ENCODE measurements at regions not wholly inside any gene's neighbourhood (a gene's known extent, or its start where the extent isn't known, plus 50 kb on each side); places are given as distances from the start of the nearest gene placed in this dataset.

- Histone ChIP-seq H3K27ac (peak overlapping the region in 2 of 4 donors; percentile 8 to 36), H3K4me1 (peaks cover 0 to 16% (median 8%) of the 10 kb centered on the region in 4 donors), H3K36me3 (no peaks in the 10 kb centered on the region), H3K9me3 (peaks cover 5 to 12% of the 10 kb centered on the region in 2 donors), H3K27me3 (no peaks in the 10 kb centered on the region), H3K4me3 (no peak overlapping the region)
- WGBS, 2 donors (ENCODE audit: low coverage in 1 of 2), result 64 to 74% methylated on average over 2 to 6 of the region's 6 CpGs
- DNase-seq, result no peak
- in situ Hi-C loops (cut with MboI; ENCODE audit: low pct_ligation_motif_present in 1 of 4, low pct_unique_long_range_greater_than_20kb in 1 of 4, low sequenced_read_pairs in 3 of 4), result no loop called here
- no peak for TF ChIP-seq POLR2AphosphoS5 (IDR thresholded peaks at IDR 0.05)
- TF ChIP-seq EP300 (IDR thresholded peaks at IDR 0.05; ENCODE audit: low read depth), result no peak
- TF ChIP-seq POLR2A (IDR thresholded peaks at IDR 0.05), result no peak
- TF ChIP-seq, protein P1, sequence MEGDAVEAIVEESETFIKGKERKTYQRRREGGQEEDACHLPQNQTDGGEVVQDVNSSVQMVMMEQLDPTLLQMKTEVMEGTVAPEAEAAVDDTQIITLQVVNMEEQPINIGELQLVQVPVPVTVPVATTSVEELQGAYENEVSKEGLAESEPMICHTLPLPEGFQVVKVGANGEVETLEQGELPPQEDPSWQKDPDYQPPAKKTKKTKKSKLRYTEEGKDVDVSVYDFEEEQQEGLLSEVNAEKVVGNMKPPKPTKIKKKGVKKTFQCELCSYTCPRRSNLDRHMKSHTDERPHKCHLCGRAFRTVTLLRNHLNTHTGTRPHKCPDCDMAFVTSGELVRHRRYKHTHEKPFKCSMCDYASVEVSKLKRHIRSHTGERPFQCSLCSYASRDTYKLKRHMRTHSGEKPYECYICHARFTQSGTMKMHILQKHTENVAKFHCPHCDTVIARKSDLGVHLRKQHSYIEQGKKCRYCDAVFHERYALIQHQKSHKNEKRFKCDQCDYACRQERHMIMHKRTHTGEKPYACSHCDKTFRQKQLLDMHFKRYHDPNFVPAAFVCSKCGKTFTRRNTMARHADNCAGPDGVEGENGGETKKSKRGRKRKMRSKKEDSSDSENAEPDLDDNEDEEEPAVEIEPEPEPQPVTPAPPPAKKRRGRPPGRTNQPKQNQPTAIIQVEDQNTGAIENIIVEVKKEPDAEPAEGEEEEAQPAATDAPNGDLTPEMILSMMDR (IDR thresholded peaks at IDR 0.05), result no peak
- intact Hi-C loops (cut with DNase I; ENCODE audit: low total_unique reads), result no loop called here
Measured at GRCh38 chr7:106417273-106417902, 132.6 kb upstream of the NAMPT start.

- Histone ChIP-seq H3K4me3 (no peak overlapping the region), H3K27me3 (no peaks in the 10 kb centered on the region), H3K27ac (no peak overlapping the region), H3K9me3 (peaks cover 5 to 12% of the 10 kb centered on the region in 2 donors), H3K4me1 (peaks cover 0 to 11% (median 5%) of the 10 kb centered on the region in 4 donors), H3K36me3 (no peaks in the 10 kb centered on the region)
- no peak for DNase-seq
- in situ Hi-C loops (cut with MboI; ENCODE audit: low pct_ligation_motif_present in 1 of 4, low pct_unique_long_range_greater_than_20kb in 1 of 4, low sequenced_read_pairs in 3 of 4) (no loop called here), intact Hi-C loops (cut with DNase I; ENCODE audit: low total_unique reads) (no loop called here)
- TF ChIP-seq POLR2A (IDR thresholded peaks at IDR 0.05) (no peak), EP300 (IDR thresholded peaks at IDR 0.05; ENCODE audit: low read depth) (no peak), POLR2AphosphoS5 (IDR thresholded peaks at IDR 0.05) (no peak)
- TF ChIP-seq, protein P1 (IDR thresholded peaks at IDR 0.05), result no peak
Measured at GRCh38 chr7:106416430-106416829, 131.6 kb upstream of the NAMPT start.

DNA sequence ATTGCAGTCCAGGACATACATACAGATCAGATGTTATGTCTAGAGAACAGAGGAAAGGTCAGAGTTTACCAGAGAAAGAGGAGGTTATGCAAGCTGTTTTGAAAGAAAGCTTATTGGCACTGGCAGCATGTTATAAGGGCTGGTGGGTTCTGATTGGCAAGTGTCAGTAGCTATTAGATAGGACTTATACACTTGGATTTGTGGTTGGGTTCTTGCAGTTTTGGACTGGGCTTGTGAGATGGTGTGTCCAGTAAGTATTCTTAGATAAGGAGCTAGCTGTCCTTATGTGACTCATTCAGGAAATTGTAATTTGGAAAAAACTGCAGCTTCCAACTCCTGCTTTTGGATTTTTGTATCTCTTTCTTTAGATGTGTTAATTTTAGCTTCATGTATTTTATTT is 130.7 kb upstream of the NAMPT start:
- TF ChIP-seq, protein P1 (IDR thresholded peaks at IDR 0.05), result no peak
- TF ChIP-seq POLR2A (IDR thresholded peaks at IDR 0.05), result no peak
- no peak for TF ChIP-seq EP300 (IDR thresholded peaks at IDR 0.05; ENCODE audit: low read depth)
- no peak for TF ChIP-seq POLR2AphosphoS5 (IDR thresholded peaks at IDR 0.05)
- no peak overlapping the region for H3K27ac ChIP-seq

GRCh38 chr7:106413446-106413845 is 128.7 kb upstream of the NAMPT start:
- Histone ChIP-seq H3K36me3 (no peaks in the 10 kb centered on the region), H3K27me3 (no peaks in the 10 kb centered on the region), H3K4me1 (no peaks in the 10 kb centered on the region), H3K4me3 (no peak overlapping the region), H3K9me3 (peaks cover 5 to 12% of the 10 kb centered on the region in 2 donors), H3K27ac (no peak overlapping the region)
- intact Hi-C loops (cut with DNase I; ENCODE audit: low total_unique reads) (no loop called here), in situ Hi-C loops (cut with MboI; ENCODE audit: low pct_ligation_motif_present in 1 of 4, low pct_unique_long_range_greater_than_20kb in 1 of 4, low sequenced_read_pairs in 3 of 4) (no loop called here)
- DNase-seq, result no peak
- 54 to 79% methylated on average over 2 of the region's 2 CpGs for WGBS, 2 donors (ENCODE audit: low coverage in 1 of 2)
- TF ChIP-seq EP300 (IDR thresholded peaks at IDR 0.05; ENCODE audit: low read depth) (no peak), POLR2AphosphoS5 (IDR thresholded peaks at IDR 0.05) (no peak), POLR2A (IDR thresholded peaks at IDR 0.05) (no peak)
- TF ChIP-seq, protein P1 (IDR thresholded peaks at IDR 0.05), result no peak

More for the DNA sequence above, 130.7 kb upstream of the NAMPT start:
- intact Hi-C loops (cut with DNase I; ENCODE audit: low total_unique reads) (no loop called here), in situ Hi-C loops (cut with MboI; ENCODE audit: low pct_ligation_motif_present in 1 of 4, low pct_unique_long_range_greater_than_20kb in 1 of 4, low sequenced_read_pairs in 3 of 4) (no loop called here)
- H3K27me3 ChIP-seq, result no peaks in the 10 kb centered on the region
- H3K4me1 ChIP-seq, result peaks cover 0 to 3% (median under 1%) of the 10 kb centered on the region in 4 donors
- no peak overlapping the region for H3K4me3 ChIP-seq
- H3K9me3 ChIP-seq, result peaks cover 5 to 12% of the 10 kb centered on the region in 2 donors
- no peaks in the 10 kb centered on the region for H3K36me3 ChIP-seq
- DNase-seq, result no peak
